H1 (cell line): ENCODE measurements at regions not wholly inside any gene's neighbourhood (a gene's known extent, or its start where the extent isn't known, plus 50 kb on each side); places are given as distances from the start of the nearest gene placed in this dataset.

ENCODE experiments used
- HDAC6 ChIP-seq: IDR thresholded peaks from one replicate; pipeline ENCODE4 v1.7.1; 2012; ENCODE audit warnings: low read depth, mild to moderate bottlenecking, inconsistent platforms, low read length, moderate library complexity
- KDM4A ChIP-seq: IDR thresholded peaks from one replicate; pipeline ENCODE4 v1.7.1; 2012; ENCODE audit warnings: low read depth, mild to moderate bottlenecking, moderate library complexity, low read length, inconsistent platforms; ENCODE audit not compliant: severe bottlenecking
- POU5F1 ChIP-seq: IDR thresholded peaks from 2 replicates; pipeline ENCODE4 v1.6.1; 2011; ENCODE audit warnings: low read depth, mild to moderate bottlenecking, low read length, moderate library complexity
- RAD21 ChIP-seq, 2 experiments: IDR thresholded peaks in 1 of 2; conservative IDR thresholded peaks in 1 of 2; 2 replicates each; pipeline ENCODE4 v1.6.1; 2011; ENCODE audit warnings: low read depth in 2 of 2, low read length in 2 of 2, improper control_type of control experiment in 1 of 2, inconsistent platforms in 1 of 2, mild to moderate bottlenecking in 1 of 2, moderate library complexity in 1 of 2
- RXRA ChIP-seq: IDR thresholded peaks from 2 replicates; pipeline ENCODE4 v1.6.1; 2011; ENCODE audit warnings: low read depth, mild to moderate bottlenecking, low read length, moderate library complexity; ENCODE audit not compliant: insufficient read depth
- SP1 ChIP-seq: IDR thresholded peaks from 2 replicates; pipeline ENCODE4 v1.6.1; 2011; ENCODE audit warnings: low read depth, low read length
- TF ChIP-seq, protein P1 (sequence below): IDR thresholded peaks from 2 replicates; pipeline ENCODE4 v1.6.1; 2012; ENCODE audit warnings: inconsistent platforms
- TF ChIP-seq, protein P2 (sequence below): fragments of 300-600 bp; sonication (generic); IDR thresholded peaks from 2 replicates; pipeline ENCODE4 v1.7.1; 2012; ENCODE audit warnings: low read length, moderate library complexity, mild to moderate bottlenecking, inconsistent platforms; ENCODE audit not compliant: insufficient replicate concordance

- TF ChIP-seq, protein P1, sequence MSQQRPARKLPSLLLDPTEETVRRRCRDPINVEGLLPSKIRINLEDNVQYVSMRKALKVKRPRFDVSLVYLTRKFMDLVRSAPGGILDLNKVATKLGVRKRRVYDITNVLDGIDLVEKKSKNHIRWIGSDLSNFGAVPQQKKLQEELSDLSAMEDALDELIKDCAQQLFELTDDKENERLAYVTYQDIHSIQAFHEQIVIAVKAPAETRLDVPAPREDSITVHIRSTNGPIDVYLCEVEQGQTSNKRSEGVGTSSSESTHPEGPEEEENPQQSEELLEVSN: no peak
- TF ChIP-seq SP1 (no peak), POU5F1 (no peak), RXRA (no peak), HDAC6 (no peak), KDM4A (no peak), RAD21 (IDR thresholded peaks at IDR 0.05 in 1 of 2, conservative IDR thresholded peaks at IDR 0.05 in 1 of 2; ENCODE audit: low read depth in 2 of 2, low read length in 2 of 2) (no peak)
- TF ChIP-seq, protein P2, sequence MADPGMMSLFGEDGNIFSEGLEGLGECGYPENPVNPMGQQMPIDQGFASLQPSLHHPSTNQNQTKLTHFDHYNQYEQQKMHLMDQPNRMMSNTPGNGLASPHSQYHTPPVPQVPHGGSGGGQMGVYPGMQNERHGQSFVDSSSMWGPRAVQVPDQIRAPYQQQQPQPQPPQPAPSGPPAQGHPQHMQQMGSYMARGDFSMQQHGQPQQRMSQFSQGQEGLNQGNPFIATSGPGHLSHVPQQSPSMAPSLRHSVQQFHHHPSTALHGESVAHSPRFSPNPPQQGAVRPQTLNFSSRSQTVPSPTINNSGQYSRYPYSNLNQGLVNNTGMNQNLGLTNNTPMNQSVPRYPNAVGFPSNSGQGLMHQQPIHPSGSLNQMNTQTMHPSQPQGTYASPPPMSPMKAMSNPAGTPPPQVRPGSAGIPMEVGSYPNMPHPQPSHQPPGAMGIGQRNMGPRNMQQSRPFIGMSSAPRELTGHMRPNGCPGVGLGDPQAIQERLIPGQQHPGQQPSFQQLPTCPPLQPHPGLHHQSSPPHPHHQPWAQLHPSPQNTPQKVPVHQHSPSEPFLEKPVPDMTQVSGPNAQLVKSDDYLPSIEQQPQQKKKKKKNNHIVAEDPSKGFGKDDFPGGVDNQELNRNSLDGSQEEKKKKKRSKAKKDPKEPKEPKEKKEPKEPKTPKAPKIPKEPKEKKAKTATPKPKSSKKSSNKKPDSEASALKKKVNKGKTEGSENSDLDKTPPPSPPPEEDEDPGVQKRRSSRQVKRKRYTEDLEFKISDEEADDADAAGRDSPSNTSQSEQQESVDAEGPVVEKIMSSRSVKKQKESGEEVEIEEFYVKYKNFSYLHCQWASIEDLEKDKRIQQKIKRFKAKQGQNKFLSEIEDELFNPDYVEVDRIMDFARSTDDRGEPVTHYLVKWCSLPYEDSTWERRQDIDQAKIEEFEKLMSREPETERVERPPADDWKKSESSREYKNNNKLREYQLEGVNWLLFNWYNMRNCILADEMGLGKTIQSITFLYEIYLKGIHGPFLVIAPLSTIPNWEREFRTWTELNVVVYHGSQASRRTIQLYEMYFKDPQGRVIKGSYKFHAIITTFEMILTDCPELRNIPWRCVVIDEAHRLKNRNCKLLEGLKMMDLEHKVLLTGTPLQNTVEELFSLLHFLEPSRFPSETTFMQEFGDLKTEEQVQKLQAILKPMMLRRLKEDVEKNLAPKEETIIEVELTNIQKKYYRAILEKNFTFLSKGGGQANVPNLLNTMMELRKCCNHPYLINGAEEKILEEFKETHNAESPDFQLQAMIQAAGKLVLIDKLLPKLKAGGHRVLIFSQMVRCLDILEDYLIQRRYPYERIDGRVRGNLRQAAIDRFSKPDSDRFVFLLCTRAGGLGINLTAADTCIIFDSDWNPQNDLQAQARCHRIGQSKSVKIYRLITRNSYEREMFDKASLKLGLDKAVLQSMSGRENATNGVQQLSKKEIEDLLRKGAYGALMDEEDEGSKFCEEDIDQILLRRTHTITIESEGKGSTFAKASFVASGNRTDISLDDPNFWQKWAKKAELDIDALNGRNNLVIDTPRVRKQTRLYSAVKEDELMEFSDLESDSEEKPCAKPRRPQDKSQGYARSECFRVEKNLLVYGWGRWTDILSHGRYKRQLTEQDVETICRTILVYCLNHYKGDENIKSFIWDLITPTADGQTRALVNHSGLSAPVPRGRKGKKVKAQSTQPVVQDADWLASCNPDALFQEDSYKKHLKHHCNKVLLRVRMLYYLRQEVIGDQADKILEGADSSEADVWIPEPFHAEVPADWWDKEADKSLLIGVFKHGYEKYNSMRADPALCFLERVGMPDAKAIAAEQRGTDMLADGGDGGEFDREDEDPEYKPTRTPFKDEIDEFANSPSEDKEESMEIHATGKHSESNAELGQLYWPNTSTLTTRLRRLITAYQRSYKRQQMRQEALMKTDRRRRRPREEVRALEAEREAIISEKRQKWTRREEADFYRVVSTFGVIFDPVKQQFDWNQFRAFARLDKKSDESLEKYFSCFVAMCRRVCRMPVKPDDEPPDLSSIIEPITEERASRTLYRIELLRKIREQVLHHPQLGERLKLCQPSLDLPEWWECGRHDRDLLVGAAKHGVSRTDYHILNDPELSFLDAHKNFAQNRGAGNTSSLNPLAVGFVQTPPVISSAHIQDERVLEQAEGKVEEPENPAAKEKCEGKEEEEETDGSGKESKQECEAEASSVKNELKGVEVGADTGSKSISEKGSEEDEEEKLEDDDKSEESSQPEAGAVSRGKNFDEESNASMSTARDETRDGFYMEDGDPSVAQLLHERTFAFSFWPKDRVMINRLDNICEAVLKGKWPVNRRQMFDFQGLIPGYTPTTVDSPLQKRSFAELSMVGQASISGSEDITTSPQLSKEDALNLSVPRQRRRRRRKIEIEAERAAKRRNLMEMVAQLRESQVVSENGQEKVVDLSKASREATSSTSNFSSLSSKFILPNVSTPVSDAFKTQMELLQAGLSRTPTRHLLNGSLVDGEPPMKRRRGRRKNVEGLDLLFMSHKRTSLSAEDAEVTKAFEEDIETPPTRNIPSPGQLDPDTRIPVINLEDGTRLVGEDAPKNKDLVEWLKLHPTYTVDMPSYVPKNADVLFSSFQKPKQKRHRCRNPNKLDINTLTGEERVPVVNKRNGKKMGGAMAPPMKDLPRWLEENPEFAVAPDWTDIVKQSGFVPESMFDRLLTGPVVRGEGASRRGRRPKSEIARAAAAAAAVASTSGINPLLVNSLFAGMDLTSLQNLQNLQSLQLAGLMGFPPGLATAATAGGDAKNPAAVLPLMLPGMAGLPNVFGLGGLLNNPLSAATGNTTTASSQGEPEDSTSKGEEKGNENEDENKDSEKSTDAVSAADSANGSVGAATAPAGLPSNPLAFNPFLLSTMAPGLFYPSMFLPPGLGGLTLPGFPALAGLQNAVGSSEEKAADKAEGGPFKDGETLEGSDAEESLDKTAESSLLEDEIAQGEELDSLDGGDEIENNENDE: no peak
- TF ChIP-seq, all 59 proteins: peak for 0
Measured at GRCh38 chr3:144109944-144110343, 138.3 kb downstream of the DIPK2A start (continued).
